ENCODE measurements at regions not wholly inside any gene's neighbourhood (a gene's known extent, or its start where the extent isn't known, plus 50 kb on each side); places are given as distances from the start of the nearest gene placed in this dataset.

DNA sequence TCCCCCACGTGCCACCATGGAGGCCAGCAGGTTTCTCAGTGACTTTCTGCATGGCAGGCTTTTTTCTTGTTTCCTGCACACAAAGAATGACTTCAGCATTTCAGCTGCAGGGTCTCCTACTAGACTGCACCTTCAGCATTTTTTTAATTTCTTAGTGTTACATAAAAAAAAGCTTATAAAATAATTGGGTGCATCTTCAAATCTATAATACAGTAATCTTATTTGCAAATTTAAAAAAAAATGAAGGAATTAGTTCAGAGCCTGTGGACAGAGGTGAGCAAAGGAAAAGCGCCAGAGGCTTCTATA, 57.6 kb downstream of the FAM50B start:
- no peak overlapping the region for H3K4me3 ChIP-seq
- DNase-seq (no peak), ATAC-seq (no peak)
- no peak overlapping the region for H3K27ac ChIP-seq
- H3K9me3 ChIP-seq: no peaks in the 10 kb centered on the region
- intact Hi-C loops (cut with DNase I): no loop called here
- H3K4me1 ChIP-seq: peaks cover 0 to 20% (median 11%) of the 10 kb centered on the region in 4 donors
- 70% methylated on average over 2 of the region's 2 CpGs for WGBS (ENCODE audit: insufficient coverage, low coverage, low lambda C conversion rate, missing lambda C conversion rate)
- H3K27me3 ChIP-seq: no peaks in the 10 kb centered on the region
- TF ChIP-seq CTCF (IDR thresholded peaks at IDR 0.05) (no peak), POLR2A (IDR thresholded peaks at IDR 0.05) (no peak)
- H3K36me3 ChIP-seq: no peaks in the 10 kb centered on the region

DNA sequence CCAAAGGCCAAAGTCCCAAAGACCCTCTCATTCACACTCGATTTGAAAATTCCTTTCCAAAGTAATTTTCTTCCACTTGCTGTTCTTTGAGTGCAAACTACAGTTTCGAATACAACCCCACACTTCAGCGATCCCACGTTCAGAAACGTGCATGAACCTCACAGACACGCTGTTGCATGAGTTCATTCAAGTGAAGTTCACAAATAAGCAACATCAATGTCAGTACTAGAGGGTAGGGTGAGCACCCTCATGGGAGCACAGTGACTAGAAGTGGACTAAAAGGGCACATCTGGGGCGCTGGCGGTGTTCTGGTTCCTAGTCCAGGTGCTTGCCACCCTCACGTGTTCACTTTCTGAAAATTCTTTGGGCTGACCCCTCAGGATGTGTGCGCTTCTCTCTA, 59.0 kb downstream of the FAM50B start:
- 92% methylated on average over 10 of the region's 10 CpGs for WGBS (ENCODE audit: insufficient coverage, low coverage, low lambda C conversion rate, missing lambda C conversion rate)
- Histone ChIP-seq H3K9me3 (no peaks in the 10 kb centered on the region), H3K36me3 (no peaks in the 10 kb centered on the region), H3K27me3 (no peaks in the 10 kb centered on the region), H3K4me3 (no peak overlapping the region), H3K27ac (no peak overlapping the region), H3K4me1 (peaks cover 0 to 34% (median 18%) of the 10 kb centered on the region in 4 donors)
- DNase-seq (no peak), ATAC-seq (no peak)
- TF ChIP-seq CTCF (IDR thresholded peaks at IDR 0.05) (no peak), POLR2A (IDR thresholded peaks at IDR 0.05) (no peak)
- intact Hi-C loops (cut with DNase I): no loop called here

GRCh38 chr6:3908961-3909360, 59.8 kb downstream of the FAM50B start:
- H3K9me3 ChIP-seq: no peaks in the 10 kb centered on the region
- H3K4me3 ChIP-seq: no peak overlapping the region
- WGBS (ENCODE audit: insufficient coverage, low coverage, low lambda C conversion rate, missing lambda C conversion rate): 95% methylated on average over 3 of the region's 6 CpGs
- H3K36me3 ChIP-seq: no peaks in the 10 kb centered on the region
- H3K27ac ChIP-seq: no peak overlapping the region
- intact Hi-C loops (cut with DNase I): no loop called here
- TF ChIP-seq CTCF (IDR thresholded peaks at IDR 0.05) (no peak), POLR2A (IDR thresholded peaks at IDR 0.05) (no peak)
- DNase-seq: no peak
- H3K27me3 ChIP-seq: no peaks in the 10 kb centered on the region
- H3K4me1 ChIP-seq: peaks cover 0 to 36% (median 21%) of the 10 kb centered on the region in 4 donors
- no peak for ATAC-seq

GRCh38 chr6:3910106-3910663, 61.0 kb downstream of the FAM50B start:
- WGBS (ENCODE audit: insufficient coverage, low coverage, low lambda C conversion rate, missing lambda C conversion rate): 100% methylated on average over 1 of the region's 7 CpGs
- Histone ChIP-seq H3K9me3 (no peaks in the 10 kb centered on the region), H3K27ac (no peak overlapping the region), H3K36me3 (no peaks in the 10 kb centered on the region), H3K4me3 (no peak overlapping the region), H3K4me1 (peaks cover 0 to 44% (median 24%) of the 10 kb centered on the region in 4 donors), H3K27me3 (no peaks in the 10 kb centered on the region)
- no peak for TF ChIP-seq CTCF (IDR thresholded peaks at IDR 0.05)
- no peak for TF ChIP-seq POLR2A (IDR thresholded peaks at IDR 0.05)
- no peak for ATAC-seq
- no peak for DNase-seq
- intact Hi-C loops (cut with DNase I): no loop called here

DNA sequence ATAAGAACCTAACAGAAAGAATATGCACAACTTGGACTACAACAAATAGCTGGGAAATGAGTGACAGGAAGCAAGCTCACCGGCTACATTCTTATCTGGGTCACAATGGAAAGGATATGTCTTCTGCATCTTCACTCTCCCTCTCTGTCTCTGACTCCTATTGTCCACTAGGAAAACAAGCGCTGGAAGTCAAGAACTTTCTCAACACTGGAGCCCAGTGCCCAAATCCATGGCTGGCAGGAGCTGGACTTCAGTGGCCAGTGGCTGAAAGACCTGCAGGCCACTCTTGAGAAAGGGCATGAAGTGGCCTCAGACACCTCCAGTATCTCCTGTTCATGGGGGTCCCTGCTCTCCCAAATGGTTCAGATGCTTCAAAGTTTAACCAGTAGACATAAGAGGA, 62.0 kb downstream of the FAM50B start:
- Histone ChIP-seq H3K9me3 (no peaks in the 10 kb centered on the region), H3K27me3 (no peaks in the 10 kb centered on the region), H3K4me3 (no peak overlapping the region), H3K27ac (peak overlapping the region; percentile 26 to 94 (median 88)), H3K36me3 (no peaks in the 10 kb centered on the region), H3K4me1 (peaks cover 0 to 53% (median 24%) of the 10 kb centered on the region in 4 donors)
- no CpG with 5 or more reads among the region's 2 CpGs for WGBS (ENCODE audit: insufficient coverage, low coverage, low lambda C conversion rate, missing lambda C conversion rate)
- intact Hi-C loops (cut with DNase I): no loop called here
- DNase-seq: no peak
- no peak for ATAC-seq
- no peak for TF ChIP-seq POLR2A (IDR thresholded peaks at IDR 0.05)
- no peak for TF ChIP-seq CTCF (IDR thresholded peaks at IDR 0.05)

Data from right lobe of liver (tissue), 6 donors.